Duodenal mucosa (tissue), 2 donors: ENCODE measurements at regions not wholly inside any gene's neighbourhood (a gene's known extent, or its start where the extent isn't known, plus 50 kb on each side); places are given as distances from the start of the nearest gene placed in this dataset.
"Not testable (repeated sequence)": the region's sequence is repeated elsewhere in the genome, so short reads cannot be mapped to it uniquely, and the experiment has no call there.

Experiments
- H3K27ac ChIP-seq: one replicate; pipeline ENCODE4 v1.7.0; 2013; ENCODE audit warnings: low read depth, low read length
- H3K27me3 ChIP-seq, 2 donors: one replicate each; pipeline ENCODE4 v1.7.0; 2013; ENCODE audit warnings: low read length in 2 of 2, control low read depth in 1 of 2; ENCODE audit not compliant: insufficient read depth in 2 of 2, control insufficient read depth in 1 of 2
- H3K36me3 ChIP-seq, 2 donors: one replicate each; pipeline ENCODE4 v1.7.0; 2013; ENCODE audit warnings: low read length in 2 of 2, control low read depth in 1 of 2; ENCODE audit not compliant: insufficient read depth in 2 of 2, control insufficient read depth in 1 of 2
- H3K4me1 ChIP-seq, 2 donors: one replicate each; pipeline ENCODE4 v1.7.0; 2013; ENCODE audit warnings: low read length in 2 of 2, control low read depth in 1 of 2; ENCODE audit not compliant: insufficient read depth in 2 of 2, control insufficient read depth in 1 of 2
- H3K4me3 ChIP-seq, 2 donors: one replicate each; pipeline ENCODE4 v1.7.0; 2013; ENCODE audit warnings: low read length in 2 of 2, low read depth in 1 of 2
- H3K9ac ChIP-seq, 2 donors: one replicate each; pipeline ENCODE4 v1.7.0; 2013; ENCODE audit warnings: low read length in 2 of 2, low read depth in 1 of 2
- H3K9me3 ChIP-seq, 2 donors: one replicate each; pipeline ENCODE4 v1.7.0; 2013; ENCODE audit warnings: low read length in 2 of 2, control low read depth in 1 of 2; ENCODE audit not compliant: control insufficient read depth in 1 of 2

DNA sequence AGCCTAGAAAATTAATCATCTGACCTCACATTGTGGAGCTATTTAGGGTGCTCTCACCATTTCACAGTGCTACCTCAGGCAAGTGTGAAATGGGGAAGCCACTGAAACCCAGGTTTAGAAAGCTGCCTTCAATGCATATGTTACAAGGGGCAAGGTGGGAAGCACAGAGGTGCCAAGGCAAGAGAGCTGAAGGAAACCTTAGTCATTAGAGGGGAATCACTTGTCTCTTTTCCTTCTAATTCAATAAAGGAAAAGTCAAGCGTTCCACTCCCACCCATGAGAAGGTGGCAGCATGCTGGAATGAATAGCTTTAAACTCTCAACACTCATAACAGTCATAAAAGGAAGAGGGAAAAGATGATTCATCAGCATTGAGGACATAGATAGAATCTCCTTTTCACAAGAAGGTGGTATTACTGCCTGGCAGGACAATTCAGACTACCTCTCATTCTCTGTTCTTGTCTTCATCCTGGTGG, 251.9 kb upstream of the IRAK1BP1 start:
- no peaks in the 10 kb centered on the region for H3K27me3 ChIP-seq
- H3K4me1 ChIP-seq: peaks cover 0 to 3% of the 10 kb centered on the region in 2 donors
- H3K27ac ChIP-seq: no peak overlapping the region

DNA sequence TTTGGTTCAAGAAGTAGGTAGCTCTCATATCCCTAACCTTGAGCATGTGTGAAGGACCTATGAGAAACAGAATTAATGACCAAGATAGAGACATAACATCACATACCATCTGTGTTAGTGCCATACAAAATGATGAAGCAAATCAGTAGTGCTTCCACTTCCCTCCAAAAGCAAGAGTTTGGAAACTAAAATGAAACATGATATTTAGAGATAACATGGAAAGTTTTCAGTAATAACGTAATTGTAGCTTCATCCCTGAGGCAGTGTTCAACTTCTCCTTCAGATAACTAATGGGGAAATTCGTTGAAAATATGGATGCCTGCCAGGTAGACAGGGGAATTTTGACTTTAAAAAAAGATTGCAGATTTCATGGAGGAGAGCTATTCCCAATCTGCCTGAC, 248.4 kb upstream of the IRAK1BP1 start:
- H3K4me3 ChIP-seq: no peak overlapping the region
- no peaks in the 10 kb centered on the region for H3K36me3 ChIP-seq
- H3K4me1 ChIP-seq: no peaks in the 10 kb centered on the region

More for the DNA sequence above, 251.9 kb upstream of the IRAK1BP1 start:
- Histone ChIP-seq H3K4me3 (no peak overlapping the region), H3K9me3 (no peaks in the 10 kb centered on the region), H3K9ac (no peak overlapping the region), H3K36me3 (no peaks in the 10 kb centered on the region)

DNA sequence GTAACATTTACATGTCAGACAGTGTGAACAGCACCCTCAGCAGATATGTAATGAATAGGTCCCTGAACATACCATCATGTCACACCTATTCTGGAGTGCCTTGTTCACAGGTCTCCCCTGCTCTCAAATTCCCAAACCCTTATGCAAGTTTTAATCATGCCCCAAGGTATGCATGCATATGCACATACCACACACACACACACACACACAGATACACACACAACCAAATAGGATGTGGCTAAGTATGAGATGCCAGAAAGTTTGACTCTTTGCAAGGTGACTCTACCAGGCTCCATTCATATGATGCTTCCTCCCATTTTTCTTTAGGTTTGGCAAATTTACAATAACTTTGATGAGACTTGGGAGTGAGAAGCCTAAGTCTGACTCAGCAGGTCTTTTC, 243.8 kb upstream of the IRAK1BP1 start:
- Histone ChIP-seq H3K27ac (no peak overlapping the region), H3K4me3 (no peak overlapping the region), H3K9me3 (no peaks in the 10 kb centered on the region), H3K4me1 (no peaks in the 10 kb centered on the region), H3K27me3 (no peaks in the 10 kb centered on the region), H3K36me3 (no peaks in the 10 kb centered on the region), H3K9ac (no peak overlapping the region)

More for the DNA sequence above, 248.4 kb upstream of the IRAK1BP1 start:
- H3K27ac ChIP-seq: no peak overlapping the region
- no peaks in the 10 kb centered on the region for H3K27me3 ChIP-seq
- no peaks in the 10 kb centered on the region for H3K9me3 ChIP-seq
- no peak overlapping the region for H3K9ac ChIP-seq

DNA sequence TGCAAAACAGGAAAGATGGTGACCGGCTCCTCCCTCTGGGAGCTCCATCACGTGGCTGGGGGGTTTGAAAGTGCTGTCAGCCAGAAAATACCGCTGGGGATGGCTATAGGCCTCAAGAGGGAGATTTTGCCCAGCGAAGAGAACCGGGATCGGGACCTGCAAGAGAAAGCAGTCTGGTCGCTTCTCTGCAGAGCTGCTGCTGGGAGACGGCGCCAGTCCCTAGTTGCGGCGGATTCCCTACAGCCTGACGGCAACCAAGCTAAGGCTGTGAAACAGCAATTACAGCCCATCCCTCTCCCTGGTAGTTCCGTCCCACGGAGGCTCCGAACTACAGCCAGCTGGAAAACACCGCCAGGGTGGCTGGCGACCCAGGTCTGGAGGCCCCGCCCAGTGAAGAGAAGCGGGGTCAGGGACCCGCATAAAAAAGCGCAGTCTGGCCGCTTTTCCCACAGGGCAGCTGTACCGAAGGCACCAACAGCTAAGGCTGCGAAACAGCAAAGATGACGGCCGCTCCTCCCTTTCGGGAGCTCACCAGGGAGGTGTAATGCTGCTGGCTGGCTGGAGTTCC, 238.1 kb upstream of the IRAK1BP1 start:
- no peaks in the 10 kb centered on the region for H3K27me3 ChIP-seq
- peak overlapping the region; percentile 63 to 67 for H3K4me3 ChIP-seq
- H3K4me1 ChIP-seq: peaks cover 0 to 3% of the 10 kb centered on the region in 2 donors
- H3K36me3 ChIP-seq: no peaks in the 10 kb centered on the region
- H3K27ac ChIP-seq: no peak overlapping the region
- no peak overlapping the region for H3K9ac ChIP-seq
- H3K9me3 ChIP-seq: no peaks in the 10 kb centered on the region

DNA sequence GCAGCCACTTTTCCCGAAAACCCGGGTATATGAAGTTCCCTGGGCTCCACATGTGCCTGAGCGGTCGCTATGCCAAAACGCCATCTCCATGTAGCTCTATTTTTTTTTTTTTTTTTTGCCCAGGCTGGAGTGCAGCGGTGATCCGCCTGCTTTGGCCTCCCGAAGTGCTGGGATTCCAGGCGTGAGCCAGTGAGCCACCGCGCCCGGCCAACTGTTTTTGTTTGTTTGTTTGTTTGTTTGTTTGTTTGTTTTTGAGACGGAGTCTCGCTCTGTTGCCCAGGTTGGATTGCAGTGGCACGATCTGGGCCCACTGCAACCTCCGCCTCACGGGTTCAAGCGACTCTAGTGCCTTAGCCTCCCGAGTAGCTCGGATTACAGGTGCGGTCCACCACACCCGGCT, 237.5 kb upstream of the IRAK1BP1 start:
- H3K9ac ChIP-seq: no peak overlapping the region
- no peaks in the 10 kb centered on the region for H3K9me3 ChIP-seq
- peaks cover 0 to 3% of the 10 kb centered on the region in 2 donors for H3K4me1 ChIP-seq
- H3K27ac ChIP-seq: no peak overlapping the region
- H3K27me3 ChIP-seq: no peaks in the 10 kb centered on the region
- no peaks in the 10 kb centered on the region for H3K36me3 ChIP-seq
- peak overlapping the region in 1 of 2 donors; percentile 67 for H3K4me3 ChIP-seq

DNA sequence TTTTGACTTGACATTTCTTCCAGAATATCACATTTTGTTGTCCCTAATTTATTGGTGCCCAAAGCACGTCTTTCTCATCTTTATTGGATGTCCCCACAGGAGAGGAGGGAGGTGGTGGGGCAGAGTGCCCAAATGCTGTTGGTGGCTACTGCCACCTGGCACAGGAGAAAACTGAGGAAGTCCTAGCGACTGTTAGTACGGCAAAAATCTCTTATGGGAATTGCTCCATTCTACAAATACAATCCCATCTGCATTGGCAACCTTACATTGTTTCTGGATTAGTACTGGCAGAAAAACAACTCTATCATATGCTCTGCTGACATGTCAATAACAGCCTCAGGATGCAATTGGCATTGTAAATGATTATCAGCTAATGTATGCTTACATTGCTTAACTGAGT, 235.4 kb upstream of the IRAK1BP1 start:
- Histone ChIP-seq H3K27ac (no peak overlapping the region), H3K9me3 (no peaks in the 10 kb centered on the region), H3K36me3 (no peaks in the 10 kb centered on the region), H3K9ac (no peak overlapping the region), H3K4me3 (no peak overlapping the region), H3K27me3 (no peaks in the 10 kb centered on the region), H3K4me1 (peaks cover 0 to 3% of the 10 kb centered on the region in 2 donors)

DNA sequence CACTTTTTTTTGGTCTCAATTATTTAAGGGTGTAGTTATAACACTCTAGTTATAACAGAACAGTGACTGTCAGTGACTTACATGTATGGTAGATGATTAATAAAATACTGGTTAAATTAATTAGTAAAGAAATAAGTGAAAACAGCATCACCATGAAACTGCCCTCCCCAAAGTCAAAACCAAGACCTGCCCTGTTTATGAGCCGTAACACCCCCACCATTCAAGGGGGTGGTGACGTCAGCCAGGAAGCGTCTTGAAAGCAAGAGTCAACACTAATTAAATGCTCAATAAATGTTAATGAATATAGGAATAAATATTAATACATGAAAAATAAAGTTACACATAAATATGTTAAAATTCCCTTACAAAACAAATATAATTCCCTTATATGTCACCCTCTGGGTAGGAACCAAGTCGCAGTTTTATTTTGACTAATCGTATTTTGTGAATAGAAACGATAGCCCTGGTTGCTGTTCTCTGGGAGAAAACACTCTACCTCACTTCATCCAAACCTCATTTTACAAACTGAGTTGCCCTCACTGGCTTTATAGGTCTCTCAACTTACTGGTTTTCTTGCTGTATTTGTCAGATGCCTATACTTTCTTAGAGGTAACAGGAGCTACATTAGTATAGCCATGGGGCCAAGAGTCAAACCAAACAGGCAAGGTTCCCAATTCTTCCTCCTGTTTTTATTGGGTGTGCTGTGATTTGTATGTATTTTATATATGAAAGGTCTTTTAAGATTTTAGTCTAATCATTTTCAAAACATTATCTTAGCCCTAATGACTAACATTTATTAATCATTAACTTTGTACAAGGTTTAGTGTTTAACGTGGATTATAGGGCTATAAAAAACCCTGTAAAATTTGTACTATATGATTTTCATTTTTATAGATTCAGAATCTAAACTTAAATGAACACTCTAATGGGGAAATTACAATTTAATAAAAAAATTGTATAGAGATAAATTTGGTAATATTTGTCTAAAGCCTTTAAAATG, 227.9 kb upstream of the IRAK1BP1 start:
- Histone ChIP-seq H3K27me3 (no peaks in the 10 kb centered on the region), H3K27ac (no peak overlapping the region), H3K4me3 (no peak overlapping the region)

DNA sequence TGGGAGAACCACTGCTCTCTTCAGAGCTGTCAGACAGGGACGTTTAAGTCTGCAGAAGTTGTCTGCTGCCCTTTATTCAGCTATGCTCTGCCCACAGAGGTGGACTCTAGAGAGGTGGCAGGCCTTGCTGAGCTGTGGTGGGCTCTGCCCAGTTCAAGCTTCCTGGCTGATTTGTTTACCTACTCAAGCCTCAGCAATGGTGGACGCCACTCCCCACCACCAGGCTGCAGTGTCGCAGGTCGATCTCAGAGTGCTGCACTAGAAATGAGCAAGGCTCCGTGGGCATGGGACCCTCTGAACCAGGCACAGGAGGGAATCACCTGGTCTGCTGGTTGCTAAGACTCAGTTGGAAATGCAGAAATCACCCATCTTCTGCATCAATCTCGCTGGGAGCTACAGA, 223.4 kb upstream of the IRAK1BP1 start:
- not testable (repeated sequence) for H3K36me3 ChIP-seq, H3K4me1 ChIP-seq, H3K27ac ChIP-seq, H3K9ac ChIP-seq, H3K9me3 ChIP-seq, H3K27me3 ChIP-seq, H3K4me3 ChIP-seq

More for the DNA sequence above, 227.9 kb upstream of the IRAK1BP1 start:
- Histone ChIP-seq H3K9ac (no peak overlapping the region), H3K9me3 (no peaks in the 10 kb centered on the region), H3K4me1 (peaks cover 0 to 8% of the 10 kb centered on the region in 2 donors), H3K36me3 (no peaks in the 10 kb centered on the region)

DNA sequence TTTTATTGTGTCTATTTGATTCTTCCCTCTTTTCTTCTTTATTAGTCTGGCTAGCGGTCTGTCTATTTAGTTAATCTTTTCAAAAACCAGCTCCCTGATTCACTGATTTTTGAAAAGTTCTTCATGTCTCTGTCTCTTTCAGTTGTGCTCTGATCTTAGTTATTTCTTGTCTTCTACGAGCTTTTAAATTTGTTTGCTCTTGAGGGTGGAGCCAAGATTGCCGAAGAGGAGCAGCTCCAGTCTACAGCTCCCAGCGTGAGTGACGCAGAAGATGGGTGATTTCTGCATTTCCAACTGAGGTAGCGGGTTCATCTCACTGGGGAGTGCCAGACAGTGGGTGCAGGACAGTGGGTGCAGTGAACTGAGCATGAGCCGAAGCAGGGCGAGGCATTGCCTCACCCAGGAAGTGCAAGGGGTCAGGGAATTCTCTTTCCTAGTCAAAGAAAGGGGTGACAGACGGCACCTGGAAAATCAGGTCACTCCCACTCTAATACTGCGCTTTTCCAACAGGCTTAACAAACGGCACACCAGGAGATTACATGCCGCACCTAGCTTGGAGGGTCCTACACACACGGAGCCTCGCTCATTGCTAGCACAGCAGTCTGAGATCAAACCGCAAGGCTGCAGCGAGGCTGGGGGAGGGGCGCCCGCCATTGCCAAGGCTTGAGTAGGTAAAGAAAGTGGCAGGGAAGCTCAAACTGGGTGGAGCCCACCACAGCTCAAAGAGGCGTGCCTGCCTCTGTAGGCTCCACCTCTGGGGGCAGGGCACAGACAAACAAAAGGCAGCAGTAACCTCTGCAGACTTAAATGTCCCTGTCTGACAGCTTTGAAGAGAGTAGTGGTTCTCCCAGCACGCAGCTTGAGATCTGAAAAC, 220.6 kb upstream of the IRAK1BP1 start:
- peak overlapping the region in 1 of 2 donors; percentile 43 for H3K4me3 ChIP-seq
- H3K36me3 ChIP-seq, H3K27ac ChIP-seq, H3K9ac ChIP-seq, H3K4me1 ChIP-seq, H3K27me3 ChIP-seq, H3K9me3 ChIP-seq: not testable (repeated sequence)
